ENCODE measurements at regions not wholly inside any gene's neighbourhood (a gene's known extent, or its start where the extent isn't known, plus 50 kb on each side); places are given as distances from the start of the nearest gene placed in this dataset.
"Not testable (repeated sequence)": the region's sequence is repeated elsewhere in the genome, so short reads cannot be mapped to it uniquely, and the experiment has no call there.

- DNase-seq: no peak
Measured at GRCh38 chr2:53536583-53537361, 230.8 kb upstream of the CHAC2 start.

DNA sequence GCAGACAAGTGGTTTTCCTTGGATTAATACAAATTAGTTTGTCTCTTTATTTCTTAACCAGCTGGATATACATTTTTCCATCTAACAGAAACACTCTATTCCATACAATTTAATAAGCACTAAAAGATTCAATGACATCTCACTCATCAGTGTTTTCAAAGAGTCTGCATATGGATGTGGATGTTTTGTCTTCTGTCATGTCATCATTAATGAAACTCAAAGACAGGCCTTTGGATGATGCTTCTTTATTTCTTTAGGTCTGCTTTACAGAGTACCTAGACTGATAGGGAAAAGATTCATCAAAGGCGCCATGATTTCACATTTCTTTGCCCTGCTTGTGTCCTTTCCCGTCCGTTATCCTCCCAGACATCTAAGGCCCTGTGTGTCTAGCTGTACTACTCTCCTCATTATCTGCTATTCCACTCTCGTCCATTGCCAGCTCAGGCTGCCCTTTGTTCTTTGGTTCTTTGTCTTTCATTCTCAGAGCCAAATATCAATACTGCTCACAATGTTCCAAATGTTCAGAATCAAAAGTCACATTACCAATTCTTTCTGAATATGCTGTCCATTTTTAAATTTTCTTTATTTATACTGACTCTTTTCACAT is 232.3 kb upstream of the CHAC2 start:
- DNase-seq: no peak

GRCh38 chr2:53530126-53530525 is 237.5 kb upstream of the CHAC2 start:
- no peak for DNase-seq

- peak; percentile 79 for DNase-seq
Measured at GRCh38 chr2:53527056-53527455, 240.5 kb upstream of the CHAC2 start.

GRCh38 chr2:53519918-53520841 is 247.4 kb upstream of the CHAC2 start:
- DNase-seq: peak; percentile 73

DNA sequence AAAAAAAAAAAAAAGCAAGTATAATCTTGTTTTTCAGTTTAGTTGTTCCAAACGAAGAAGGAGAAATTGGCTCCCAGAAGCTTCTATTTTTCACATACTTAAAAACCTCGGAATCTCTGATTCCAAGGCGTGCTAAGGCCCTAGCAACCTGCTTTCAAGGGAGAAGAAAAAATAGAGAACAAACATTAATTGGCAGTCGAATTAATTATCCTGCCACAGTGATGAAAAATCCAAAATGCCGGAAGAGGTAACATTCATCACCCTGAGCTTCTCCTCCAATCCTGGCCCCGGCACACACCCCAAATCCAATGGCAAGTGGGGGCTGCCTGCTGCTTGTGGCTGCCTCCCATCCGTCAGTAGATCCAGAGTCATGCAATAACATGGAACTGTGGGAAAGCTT is 250.2 kb upstream of the CHAC2 start:
- no peak for DNase-seq

- no peak for DNase-seq
Measured at GRCh38 chr2:53516650-53517049, 251.0 kb upstream of the CHAC2 start.

DNA sequence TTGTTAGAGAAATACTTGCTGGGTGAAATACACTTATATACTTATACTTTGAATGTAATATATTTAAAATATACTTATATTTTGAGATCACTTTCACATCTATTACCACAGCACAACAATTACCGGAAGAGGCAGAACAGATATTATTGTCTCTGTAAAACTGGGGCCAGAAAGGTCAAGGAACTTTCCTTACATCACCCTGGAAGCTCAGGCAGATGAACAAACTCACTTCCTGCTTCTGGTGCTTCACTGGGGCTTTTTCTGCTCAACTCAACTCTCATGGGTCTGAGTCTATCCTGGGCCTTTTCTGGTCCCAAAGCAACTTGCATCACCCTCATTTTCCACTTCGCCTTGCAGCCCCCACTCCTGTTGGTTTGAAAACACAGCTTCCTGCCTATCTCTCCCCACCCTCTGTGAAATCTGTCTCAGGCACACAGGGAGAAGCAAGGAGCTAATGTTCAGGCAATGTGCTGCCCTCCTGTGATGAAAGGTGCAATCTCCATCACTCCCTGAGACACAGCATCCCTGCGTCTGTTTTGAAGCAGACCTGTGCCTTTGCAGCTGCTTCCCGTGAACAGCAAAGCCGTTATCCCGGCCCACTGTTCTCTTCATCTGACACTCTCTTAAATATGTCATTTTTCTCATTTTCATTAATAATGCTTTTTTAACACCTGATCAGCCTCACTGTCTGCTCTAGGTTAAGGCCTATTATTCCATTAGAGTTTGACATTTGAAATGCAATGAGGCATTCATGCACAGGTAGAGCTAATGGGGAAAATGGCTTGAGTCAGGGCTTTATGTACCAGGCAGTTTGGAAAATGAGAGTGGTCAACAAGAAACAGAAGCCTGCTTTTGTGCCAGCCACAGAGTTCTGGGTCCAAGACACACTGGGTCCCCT is 251.9 kb upstream of the CHAC2 start:
- DNase-seq: no peak

GRCh38 chr2:53513167-53513666 is 254.4 kb upstream of the CHAC2 start:
- DNase-seq: no peak

DNA sequence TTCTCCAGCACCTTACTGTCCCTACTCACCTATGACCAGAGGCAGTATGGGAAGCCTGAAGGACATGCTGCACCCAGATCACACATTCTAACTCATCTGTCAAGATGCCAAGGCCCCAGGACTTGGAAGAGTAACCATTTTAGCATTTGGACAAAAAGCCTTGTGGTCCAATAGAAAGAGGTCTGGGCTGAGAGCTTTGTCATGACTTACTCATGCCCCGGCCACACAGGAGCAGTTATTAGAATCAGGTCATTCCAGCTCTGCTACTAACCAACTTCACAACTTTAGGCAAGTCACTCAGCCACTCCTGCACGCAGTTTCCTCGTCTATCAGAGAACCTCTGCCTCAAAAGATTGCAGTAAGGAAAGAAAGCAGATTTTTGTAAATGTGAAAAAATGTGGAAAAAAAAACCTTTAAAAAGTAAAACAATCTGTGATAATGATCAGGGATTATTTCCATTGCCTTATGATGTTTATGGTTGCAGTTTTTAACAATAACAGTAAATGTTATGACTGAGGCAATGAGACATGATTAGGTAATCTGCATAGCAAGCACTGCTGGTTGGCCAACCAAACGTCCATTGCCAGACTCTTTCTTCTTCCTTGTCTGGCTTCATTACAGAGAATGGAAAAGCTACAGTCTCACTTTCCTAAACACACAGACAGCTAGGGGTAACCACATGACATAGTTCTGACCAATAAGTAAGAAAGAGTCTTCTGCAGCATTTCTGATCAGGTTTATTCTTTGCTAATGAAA is 255.4 kb upstream of the CHAC2 start:
- no peak for DNase-seq

DNA sequence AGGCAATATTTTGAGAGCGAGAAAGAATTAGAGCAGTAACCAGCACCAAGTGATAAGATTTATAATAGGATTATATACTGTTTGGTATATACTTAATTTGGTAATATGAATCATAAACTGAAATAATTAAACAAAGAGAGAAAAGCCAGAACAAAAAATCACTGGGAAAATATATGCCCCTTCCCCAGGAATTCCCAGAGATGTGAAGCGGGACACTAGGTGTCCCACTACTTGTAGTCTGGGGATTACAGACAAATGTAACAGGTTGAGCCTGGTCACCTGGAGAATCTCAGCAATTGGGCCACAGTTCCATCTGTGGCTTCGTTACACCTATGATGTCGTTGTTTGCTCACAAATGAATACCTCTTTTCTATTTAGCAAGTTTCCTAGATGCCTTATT is 256.1 kb upstream of the CHAC2 start:
- no peak for DNase-seq

GRCh38 chr2:53510401-53510800 is 257.2 kb upstream of the CHAC2 start:
- DNase-seq: peak; percentile 24

DNA sequence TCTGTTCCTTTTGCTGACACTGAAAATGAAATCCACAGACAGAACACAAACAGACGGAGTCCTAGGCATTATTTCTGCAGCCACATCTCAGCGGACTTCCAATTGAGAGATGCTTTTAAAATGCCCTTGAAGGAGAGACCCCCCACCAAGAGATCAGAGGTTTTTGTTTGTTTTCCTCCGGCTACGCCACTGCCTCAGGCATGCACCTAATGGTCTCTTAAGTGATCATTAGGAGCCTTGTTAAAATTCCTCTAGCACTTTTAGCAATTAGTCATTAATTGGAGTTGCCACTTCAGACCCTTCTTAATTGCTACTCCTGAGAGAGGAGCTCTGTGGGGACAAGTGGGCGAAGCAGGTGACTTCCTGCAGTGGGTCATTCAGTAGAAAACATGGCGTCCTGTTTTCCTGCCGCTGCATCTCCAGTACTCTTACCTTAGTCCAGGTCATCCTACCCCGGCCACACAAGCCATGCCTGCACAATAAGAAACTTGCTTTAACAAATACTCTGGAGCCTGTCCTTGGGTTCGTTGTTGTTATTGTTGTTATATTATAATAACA is 257.7 kb upstream of the CHAC2 start:
- DNase-seq: no peak

- no peak for DNase-seq
Measured at GRCh38 chr2:53508667-53509066, 258.9 kb upstream of the CHAC2 start.

- not testable (repeated sequence) for DNase-seq
Measured at GRCh38 chr2:53507070-53507469, 260.5 kb upstream of the CHAC2 start.

DNA sequence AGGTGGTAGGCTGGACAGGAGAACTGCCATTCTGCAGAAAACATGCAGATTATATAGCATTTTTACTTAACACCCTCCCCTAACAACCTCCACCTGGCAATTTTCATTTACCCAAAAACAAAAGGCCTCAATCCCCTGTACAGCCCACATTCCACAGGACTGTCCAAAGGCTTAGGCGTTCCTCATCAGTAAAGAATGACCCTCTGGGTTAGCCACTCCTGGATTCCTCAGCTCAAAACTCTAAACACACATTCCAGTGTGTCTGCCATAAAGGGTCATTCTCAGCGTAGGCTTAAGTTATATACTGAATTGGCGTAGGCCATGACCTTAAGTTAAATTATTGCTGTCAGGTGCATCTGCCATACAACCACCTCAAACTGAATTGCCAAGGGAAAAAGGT is 261.8 kb upstream of the CHAC2 start:
- no peak for DNase-seq

GRCh38 chr2:53504507-53504906 is 263.1 kb upstream of the CHAC2 start:
- no peak for DNase-seq

DNA sequence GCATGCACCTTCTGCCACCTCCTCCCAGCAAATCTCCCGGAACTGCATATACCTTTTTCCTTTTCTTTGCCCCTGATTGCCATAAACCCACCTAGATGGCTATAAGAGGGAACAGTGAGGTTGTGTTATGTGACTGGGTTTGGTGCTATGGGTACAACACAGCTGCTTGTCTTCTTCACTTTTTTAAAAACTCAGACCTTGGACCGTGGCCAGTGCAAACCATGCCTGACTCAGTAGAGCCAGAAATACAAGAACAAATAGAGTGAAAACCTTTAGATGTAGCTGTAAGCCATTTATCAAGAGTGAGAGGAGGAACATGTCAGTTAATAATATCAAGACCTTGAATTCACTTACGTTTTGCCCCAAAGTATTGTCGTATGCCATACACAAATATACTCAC is 267.4 kb upstream of the CHAC2 start:
- no peak for DNase-seq

GRCh38 chr2:53498210-53498609 is 269.4 kb upstream of the CHAC2 start:
- DNase-seq: peak; percentile 66

- no peak for DNase-seq
Measured at GRCh38 chr2:53497020-53497419, 270.6 kb upstream of the CHAC2 start.

DNA sequence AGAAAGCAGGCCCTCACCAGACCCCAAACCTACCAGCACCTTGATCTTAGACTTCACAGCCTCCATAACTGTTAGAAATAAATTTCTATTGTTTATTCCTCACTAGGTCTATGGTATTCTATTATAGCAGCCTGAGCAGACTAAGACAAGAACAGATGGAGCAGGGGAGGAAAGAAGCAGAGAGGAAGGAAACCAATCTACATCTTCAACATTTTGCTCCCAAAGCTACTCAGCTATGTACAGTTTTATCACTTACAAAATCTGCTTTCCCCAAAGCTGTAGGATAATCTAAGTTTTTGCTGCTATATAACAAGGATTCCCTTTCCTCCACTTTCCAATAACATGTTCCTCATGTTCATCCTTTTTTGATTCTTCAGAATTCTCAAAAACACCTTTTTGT is 274.4 kb upstream of the CHAC2 start:
- DNase-seq: no peak
